Ascending aorta (tissue), 2 donors: ENCODE measurements at regions not wholly inside any gene's neighbourhood (a gene's known extent, or its start where the extent isn't known, plus 50 kb on each side); places are given as distances from the start of the nearest gene placed in this dataset.
"Not testable (repeated sequence)": the region's sequence is repeated elsewhere in the genome, so short reads cannot be mapped to it uniquely, and the experiment has no call there.

Experiments
- DNase-seq, 2 donors: peaks; one replicate each; pipeline ENCODE4 v3.0.0-alpha.2; 2019; ENCODE audit warnings: low spot score in 2 of 2
- H3K27ac ChIP-seq, 2 donors: fragments of 200-600 bp; sonication (generic); one replicate each; pipeline ENCODE4 v1.5.1; 2016 to 2017; ENCODE audit warnings: mild to moderate bottlenecking in 1 of 2
- H3K27me3 ChIP-seq: fragments of 200-600 bp; sonication (generic); one replicate; pipeline ENCODE4 v1.5.1; 2017
- H3K36me3 ChIP-seq, 2 donors: fragments of 200-600 bp; sonication (generic); one replicate each; pipeline ENCODE4 v1.5.1; 2016
- H3K4me1 ChIP-seq, 2 donors: fragments of 200-600 bp; sonication (generic); one replicate each; pipeline ENCODE4 v1.5.1; 2016 to 2017; ENCODE audit warnings: mild to moderate bottlenecking in 1 of 2
- H3K4me3 ChIP-seq, 2 donors: fragments of 200-600 bp; sonication (generic); one replicate each; pipeline ENCODE4 v1.5.1; 2016 to 2017; ENCODE audit warnings: mild to moderate bottlenecking in 1 of 2
- H3K9me3 ChIP-seq, 2 donors: fragments of 200-600 bp; sonication (generic); one replicate each; pipeline ENCODE4 v1.5.1; 2016
- CTCF ChIP-seq, 3 experiments: fragments of 200-600 bp in 2 of 3; fragments of 450-650 bp in 1 of 3; sonication (generic) in 2 of 3; IDR thresholded peaks; one replicate each; pipeline ENCODE4 v1.5.1; 2016 to 2019; ENCODE audit warnings: antibody characterized with exemption in 3 of 3, mild to moderate bottlenecking in 1 of 3, moderate library complexity in 1 of 3
- intact Hi-C: fragments of 100-400 bp; cut with DNase I; formaldehyde crosslinking; loops from one replicate; pipeline ENCODE4 v1.15.1; 2023

- intact Hi-C loops, result no loop called here
- Histone ChIP-seq H3K4me1 (no peaks in the 10 kb centered on the region), H3K4me3 (no peak overlapping the region), H3K36me3 (no peaks in the 10 kb centered on the region), H3K27me3 (no peaks in the 10 kb centered on the region), H3K9me3 (no peaks in the 10 kb centered on the region), H3K27ac (no peak overlapping the region)
- no peak for TF ChIP-seq CTCF (IDR thresholded peaks at IDR 0.05)
- DNase-seq, result no peak
These were observed 208.3 kb downstream of the EMP1 start for GRCh38 chr12:13404631-13405473.

GRCh38 chr12:13404111-13404628, 207.6 kb downstream of the EMP1 start:
- no peak overlapping the region for H3K27ac ChIP-seq
- no peak for TF ChIP-seq CTCF (IDR thresholded peaks at IDR 0.05)
- DNase-seq, result no peak
- H3K36me3 ChIP-seq, result no peaks in the 10 kb centered on the region
- no peaks in the 10 kb centered on the region for H3K9me3 ChIP-seq
- intact Hi-C loops, result no loop called here
- no peaks in the 10 kb centered on the region for H3K27me3 ChIP-seq
- no peaks in the 10 kb centered on the region for H3K4me1 ChIP-seq
- no peak overlapping the region for H3K4me3 ChIP-seq

GRCh38 chr12:13391375-13391774, 194.8 kb downstream of the EMP1 start:
- H3K27ac ChIP-seq, intact Hi-C loops, H3K27me3 ChIP-seq, H3K4me3 ChIP-seq, H3K36me3 ChIP-seq, H3K9me3 ChIP-seq, H3K4me1 ChIP-seq, DNase-seq: not testable (repeated sequence)

- no peaks in the 10 kb centered on the region for H3K27me3 ChIP-seq
- no peaks in the 10 kb centered on the region for H3K9me3 ChIP-seq
- no peak overlapping the region for H3K4me3 ChIP-seq
- intact Hi-C loops, result no loop called here
- DNase-seq, result no peak
- H3K4me1 ChIP-seq, result no peaks in the 10 kb centered on the region
- H3K27ac ChIP-seq, result peak overlapping the region in 1 of 2 donors; percentile 27
- TF ChIP-seq CTCF (IDR thresholded peaks at IDR 0.05), result no peak
- no peaks in the 10 kb centered on the region for H3K36me3 ChIP-seq
These were observed 194.4 kb downstream of the EMP1 start for GRCh38 chr12:13390918-13391317.

- DNase-seq, result peak; percentile 55 to 92
- intact Hi-C loops, result no loop called here
- Histone ChIP-seq H3K4me1 (no peaks in the 10 kb centered on the region), H3K27me3 (no peaks in the 10 kb centered on the region), H3K4me3 (no peak overlapping the region), H3K36me3 (no peaks in the 10 kb centered on the region), H3K9me3 (no peaks in the 10 kb centered on the region), H3K27ac (peak overlapping the region; percentile 28 to 45)
- no peak for TF ChIP-seq CTCF (IDR thresholded peaks at IDR 0.05)
These were observed 193.9 kb downstream of the EMP1 start for GRCh38 chr12:13390381-13390861.

GRCh38 chr12:13387101-13387500, 190.6 kb downstream of the EMP1 start:
- no peak for TF ChIP-seq CTCF (IDR thresholded peaks at IDR 0.05)
- intact Hi-C loops, result no loop called here
- DNase-seq, result no peak

More at GRCh38 chr12:13387101-13387500, 190.6 kb downstream of the EMP1 start:
- Histone ChIP-seq H3K4me1 (no peaks in the 10 kb centered on the region), H3K4me3 (no peak overlapping the region), H3K27me3 (no peaks in the 10 kb centered on the region), H3K36me3 (no peaks in the 10 kb centered on the region), H3K9me3 (no peaks in the 10 kb centered on the region), H3K27ac (no peak overlapping the region)
